Endometrium (tissue), 2 donors: ENCODE measurements at regions not wholly inside any gene's neighbourhood (a gene's known extent, or its start where the extent isn't known, plus 50 kb on each side); places are given as distances from the start of the nearest gene placed in this dataset.

Experiments used
- FAIRE-seq: peaks from 2 replicates; lab custom pipeline; 2012; peaks lifted over from hg19 to GRCh38; lab: Jason Lieb, UNC
- donor health status: control.
- donor health status: control.

GRCh38 chr1:168918860-168919741 is 187.4 kb upstream of the ATP1B1 start:
- FAIRE-seq = no peak

GRCh38 chr1:168920456-168921094 is 185.9 kb upstream of the ATP1B1 start:
- no peak for FAIRE-seq

DNA sequence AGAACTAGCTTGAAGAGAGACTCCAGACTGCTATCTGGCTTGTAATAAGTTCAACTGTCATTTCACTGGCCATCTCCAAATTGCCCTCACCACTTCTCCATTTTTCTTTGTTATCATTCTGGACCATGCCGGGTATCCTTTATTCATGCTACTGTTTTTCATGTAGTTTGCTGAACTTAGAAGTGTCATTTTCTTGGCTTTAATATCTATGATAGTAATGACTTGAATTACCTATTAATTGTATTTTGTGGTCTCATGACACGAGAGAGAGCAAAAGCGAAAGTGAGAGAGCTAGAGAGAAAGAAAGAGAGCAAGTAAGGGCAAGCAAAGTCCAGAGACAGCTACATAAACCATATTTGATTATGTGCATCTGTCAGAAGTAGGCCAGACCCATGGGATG is 184.9 kb upstream of the ATP1B1 start:
- FAIRE-seq = no peak

- no peak for FAIRE-seq
Observed at GRCh38 chr1:168923521-168924136, 182.9 kb upstream of the ATP1B1 start.

DNA sequence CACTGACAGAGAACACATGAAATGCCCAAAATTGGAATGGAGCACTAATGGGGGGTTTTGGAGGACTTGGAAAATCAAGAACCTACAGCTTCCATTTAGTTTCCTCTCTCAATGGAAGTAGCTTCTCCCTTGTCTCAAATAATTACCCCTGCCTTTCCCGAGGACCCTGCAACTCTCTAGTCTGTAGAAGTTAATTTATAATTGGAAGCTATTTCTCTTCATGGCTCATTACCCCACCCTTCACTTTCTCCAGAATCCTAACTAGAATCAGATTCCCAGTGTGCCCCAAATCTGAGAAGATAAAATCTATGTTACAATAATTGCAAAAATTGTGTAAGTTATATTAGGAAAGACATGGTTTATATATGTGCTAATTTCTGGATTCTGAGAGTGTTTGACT is 181.5 kb upstream of the ATP1B1 start:
- no peak for FAIRE-seq

- FAIRE-seq = no peak
Observed at GRCh38 chr1:168926236-168926635, 180.3 kb upstream of the ATP1B1 start.

GRCh38 chr1:168932539-168932938 is 174.0 kb upstream of the ATP1B1 start:
- FAIRE-seq = no peak

GRCh38 chr1:168933141-168933805 is 173.2 kb upstream of the ATP1B1 start:
- no peak for FAIRE-seq

DNA sequence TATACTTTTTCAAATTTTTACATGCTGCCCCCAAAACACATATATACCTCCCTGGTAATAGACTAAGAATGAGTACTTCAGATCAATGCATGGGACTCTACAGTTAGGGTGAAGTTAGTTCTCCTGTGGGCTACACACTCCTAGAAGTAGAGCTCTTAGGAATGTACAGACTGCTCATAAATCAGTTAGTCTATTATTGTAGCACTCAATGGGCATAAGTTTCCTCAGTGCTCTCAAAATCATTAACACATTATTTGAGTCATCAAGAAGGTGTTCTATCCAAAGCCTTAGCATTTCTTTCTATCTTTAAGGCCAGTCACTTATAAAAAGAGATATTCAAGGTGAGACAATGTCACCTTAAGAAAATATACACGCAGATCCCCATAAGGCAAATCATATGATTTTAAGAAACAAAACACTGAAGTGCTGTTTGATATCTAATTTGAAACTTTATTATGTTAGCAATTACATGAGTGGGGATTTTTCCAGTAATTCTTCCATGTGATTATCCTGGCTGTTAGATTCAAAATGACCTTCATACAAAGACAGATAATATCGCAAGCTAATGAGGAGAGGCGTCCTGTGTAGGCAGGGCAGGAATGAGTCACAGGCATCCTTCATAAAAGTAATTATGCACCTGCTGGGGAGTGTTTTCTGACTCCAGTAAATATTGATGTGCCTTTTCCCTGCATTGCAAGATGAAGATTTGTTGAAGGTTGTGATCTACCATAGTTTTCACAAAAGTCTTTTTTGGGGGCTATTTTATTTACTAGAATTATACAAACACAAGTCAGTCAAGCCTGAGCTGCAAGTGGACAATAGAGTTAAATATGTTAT is 167.2 kb upstream of the ATP1B1 start:
- no peak for FAIRE-seq

- FAIRE-seq = no peak
Observed at GRCh38 chr1:168939947-168940223, 166.6 kb upstream of the ATP1B1 start.

- no peak for FAIRE-seq
Observed at GRCh38 chr1:168941640-168942039, 164.8 kb upstream of the ATP1B1 start.

- no peak for FAIRE-seq
Observed at GRCh38 chr1:168942165-168942564, 164.3 kb upstream of the ATP1B1 start.

DNA sequence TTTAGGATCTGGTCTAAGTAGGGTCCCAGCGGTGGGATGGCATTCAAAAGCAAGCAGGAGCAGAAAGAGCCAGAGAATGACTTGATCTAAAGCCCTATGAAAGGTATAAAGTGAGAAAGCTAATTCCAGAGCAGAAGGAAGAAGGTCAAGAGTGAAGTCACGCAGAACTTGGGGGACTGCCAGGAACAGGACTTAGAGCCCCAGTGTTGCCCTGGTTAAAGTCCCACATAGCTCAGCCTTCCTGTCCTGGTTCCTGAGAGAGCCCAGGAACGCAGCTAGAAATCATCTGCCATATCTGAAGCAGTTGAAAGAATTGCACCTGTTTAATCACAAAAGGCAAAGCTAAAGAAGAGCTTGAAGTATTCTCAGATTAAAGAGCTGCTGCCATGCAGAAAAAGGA is 160.6 kb upstream of the ATP1B1 start:
- no peak for FAIRE-seq

GRCh38 chr1:168947041-168947440 is 159.4 kb upstream of the ATP1B1 start:
- FAIRE-seq = no peak

DNA sequence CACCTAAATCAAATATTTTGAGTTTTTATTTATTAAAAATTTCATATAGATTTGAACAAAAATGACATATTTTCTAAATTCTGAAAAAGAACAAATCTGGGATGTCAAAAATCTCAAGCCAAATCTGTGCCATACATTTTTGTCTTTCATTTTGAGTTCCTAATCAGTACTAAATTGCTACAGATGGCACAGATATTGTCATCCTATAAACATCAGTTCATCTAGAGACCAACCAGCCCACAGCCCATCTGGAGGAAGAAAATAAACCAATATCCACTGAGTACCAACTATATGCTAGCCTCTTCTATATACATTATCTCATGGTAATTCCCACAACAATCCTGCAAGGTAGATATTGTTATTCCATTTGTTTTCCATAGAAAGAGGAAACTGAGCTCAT is 156.8 kb upstream of the ATP1B1 start:
- FAIRE-seq = no peak

DNA sequence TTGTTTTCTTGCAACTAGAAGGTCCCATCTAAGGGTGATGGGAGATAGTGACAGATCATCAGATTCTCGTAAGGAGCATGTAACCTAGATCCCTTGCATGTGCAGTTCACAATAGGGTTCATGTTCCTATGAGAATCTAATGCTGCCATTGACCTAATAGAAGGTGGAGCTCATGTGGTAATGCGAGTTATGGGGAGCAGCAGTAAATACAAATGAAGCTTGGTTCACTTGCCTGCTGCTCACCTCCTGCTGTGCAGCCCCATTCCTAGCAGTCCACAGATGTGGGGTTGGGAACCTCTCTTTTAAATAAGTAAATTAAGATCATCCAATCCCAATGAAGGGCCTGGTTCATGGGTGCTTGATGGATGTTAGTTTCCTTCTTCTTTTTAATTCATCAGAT is 148.7 kb upstream of the ATP1B1 start:
- no peak for FAIRE-seq

- FAIRE-seq = no peak
Observed at GRCh38 chr1:168958562-168959289, 147.8 kb upstream of the ATP1B1 start.

DNA sequence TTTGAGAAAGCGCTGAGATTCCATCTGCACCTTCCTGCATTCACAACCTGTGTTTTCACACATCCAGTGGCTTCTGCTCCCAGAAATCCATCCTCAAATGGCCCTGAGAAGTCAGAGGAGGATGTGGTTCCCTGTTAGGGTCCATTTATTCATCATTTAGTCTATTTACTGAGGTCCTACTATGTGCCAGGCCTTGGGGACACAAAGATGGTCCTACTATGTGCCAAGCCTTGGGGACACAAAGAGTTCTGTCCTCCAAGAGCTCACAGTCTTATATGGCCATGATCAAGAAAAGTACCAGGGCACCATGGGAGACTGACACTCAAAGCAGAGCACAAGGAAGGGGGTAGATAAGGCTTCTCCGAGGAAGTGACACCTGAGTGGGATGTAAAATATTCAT is 147.1 kb upstream of the ATP1B1 start:
- FAIRE-seq = no peak

DNA sequence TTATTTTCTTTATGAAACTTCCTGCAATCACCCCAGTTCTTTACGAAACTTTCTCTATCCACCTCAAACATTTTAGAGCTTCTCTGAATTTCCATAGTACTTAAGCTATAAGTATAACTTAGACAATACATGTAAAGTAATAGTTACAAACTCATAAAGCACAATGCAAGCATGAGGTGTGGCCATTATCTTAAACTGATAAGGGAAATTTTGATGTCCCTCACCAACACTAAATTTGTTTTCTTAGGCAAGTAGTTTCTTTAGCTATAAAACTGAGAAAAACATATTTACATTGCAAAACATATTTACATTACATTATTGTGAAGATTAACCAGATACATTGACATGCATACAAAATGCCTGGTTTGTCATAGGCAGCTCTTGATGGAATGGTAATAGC is 146.4 kb upstream of the ATP1B1 start:
- no peak for FAIRE-seq

DNA sequence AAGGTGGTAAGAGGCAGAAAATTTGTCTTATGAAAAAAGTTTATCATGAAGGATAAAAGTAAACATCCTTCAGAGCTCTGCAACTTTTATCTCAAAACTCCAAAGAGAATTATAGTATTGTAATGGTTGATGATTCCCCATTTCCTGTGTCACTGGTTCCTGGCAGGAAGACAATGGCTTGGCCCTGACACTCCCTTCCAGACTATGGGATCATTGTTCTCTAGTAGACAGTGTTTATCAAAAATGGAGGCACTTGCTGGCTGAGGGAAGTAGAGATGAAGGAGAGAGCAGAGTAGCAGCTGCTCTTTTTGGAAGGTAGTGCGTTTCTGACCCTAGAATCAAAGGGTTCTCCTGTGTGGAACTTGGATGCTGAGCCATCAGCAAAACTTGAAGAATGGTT is 145.9 kb upstream of the ATP1B1 start:
- no peak for FAIRE-seq

GRCh38 chr1:168963601-168964000 is 142.9 kb upstream of the ATP1B1 start:
- no peak for FAIRE-seq
